AG09309 (cell line): ENCODE measurements at regions not wholly inside any gene's neighbourhood (a gene's known extent, or its start where the extent isn't known, plus 50 kb on each side); places are given as distances from the start of the nearest gene placed in this dataset.

ENCODE experiments used
- DNase-seq: peaks from one replicate; pipeline ENCODE4 v3.0.0-alpha.2; 2010; ENCODE audit warnings: low read depth
- H3K4me3 ChIP-seq: 2 replicates; pipeline ENCODE4 v1.5.1; 2011; ENCODE audit warnings: mild to moderate bottlenecking, low read depth, low read length, moderate library complexity; ENCODE audit not compliant: control insufficient read depth
- TF ChIP-seq, protein P1 (sequence below): IDR thresholded peaks from 2 replicates; pipeline ENCODE4 v1.5.1; 2011; ENCODE audit warnings: mild to moderate bottlenecking, low read depth, low read length, inconsistent platforms; ENCODE audit not compliant: insufficient read depth, control insufficient read depth; ENCODE audit errors: missing control alignments

DNA sequence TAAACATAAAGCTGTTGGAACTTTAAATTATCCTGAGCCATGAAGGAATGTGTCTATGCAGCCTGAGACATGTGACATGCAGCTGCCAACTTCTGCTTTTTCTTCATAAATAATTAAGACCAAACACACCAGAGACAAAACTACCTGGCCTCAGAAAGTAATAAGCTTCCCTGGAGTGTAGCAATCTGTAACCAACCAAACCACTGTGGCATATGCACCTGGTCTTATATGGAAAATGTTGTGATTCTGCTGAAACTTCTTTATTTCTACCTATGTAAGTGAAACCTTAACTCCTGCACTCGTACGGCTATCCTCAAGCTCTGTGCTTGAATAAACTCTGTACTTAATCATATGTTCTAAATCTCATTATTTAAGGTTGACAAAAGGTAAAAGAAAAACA, 515.0 kb downstream of the TMEM182 start:
- TF ChIP-seq, protein P1, sequence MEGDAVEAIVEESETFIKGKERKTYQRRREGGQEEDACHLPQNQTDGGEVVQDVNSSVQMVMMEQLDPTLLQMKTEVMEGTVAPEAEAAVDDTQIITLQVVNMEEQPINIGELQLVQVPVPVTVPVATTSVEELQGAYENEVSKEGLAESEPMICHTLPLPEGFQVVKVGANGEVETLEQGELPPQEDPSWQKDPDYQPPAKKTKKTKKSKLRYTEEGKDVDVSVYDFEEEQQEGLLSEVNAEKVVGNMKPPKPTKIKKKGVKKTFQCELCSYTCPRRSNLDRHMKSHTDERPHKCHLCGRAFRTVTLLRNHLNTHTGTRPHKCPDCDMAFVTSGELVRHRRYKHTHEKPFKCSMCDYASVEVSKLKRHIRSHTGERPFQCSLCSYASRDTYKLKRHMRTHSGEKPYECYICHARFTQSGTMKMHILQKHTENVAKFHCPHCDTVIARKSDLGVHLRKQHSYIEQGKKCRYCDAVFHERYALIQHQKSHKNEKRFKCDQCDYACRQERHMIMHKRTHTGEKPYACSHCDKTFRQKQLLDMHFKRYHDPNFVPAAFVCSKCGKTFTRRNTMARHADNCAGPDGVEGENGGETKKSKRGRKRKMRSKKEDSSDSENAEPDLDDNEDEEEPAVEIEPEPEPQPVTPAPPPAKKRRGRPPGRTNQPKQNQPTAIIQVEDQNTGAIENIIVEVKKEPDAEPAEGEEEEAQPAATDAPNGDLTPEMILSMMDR, result no peak
- no peak for DNase-seq
- H3K4me3 ChIP-seq, result no peak overlapping the region

- TF ChIP-seq, protein P1, result no peak
Measured at GRCh38 chr2:103284750-103285149, 522.9 kb downstream of the TMEM182 start.

DNA sequence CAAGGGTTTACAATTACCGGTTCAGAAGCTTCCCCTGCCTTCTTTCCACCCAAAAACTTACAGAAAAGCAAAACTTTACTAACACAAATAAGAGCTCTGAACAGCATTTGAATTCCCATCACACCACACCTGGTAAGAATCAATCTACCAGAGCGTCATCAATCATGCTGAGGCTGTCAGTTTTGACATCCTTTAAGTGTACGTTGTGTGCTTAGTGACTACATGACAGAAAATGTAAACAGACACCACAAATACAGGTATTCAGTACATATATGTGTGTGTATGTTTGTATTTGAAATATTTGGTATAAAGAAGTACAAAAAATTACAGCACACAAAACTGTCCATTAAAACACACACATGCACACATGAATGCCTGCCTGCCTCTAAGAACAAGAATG, 523.5 kb downstream of the TMEM182 start:
- no peak for DNase-seq
- TF ChIP-seq, protein P1, result no peak
- no peak overlapping the region for H3K4me3 ChIP-seq

More at GRCh38 chr2:103284750-103285149, 522.9 kb downstream of the TMEM182 start:
- no peak for DNase-seq
- H3K4me3 ChIP-seq, result no peak overlapping the region

GRCh38 chr2:103287746-103288145, 525.9 kb downstream of the TMEM182 start:
- TF ChIP-seq, protein P1, result no peak
- no peak for DNase-seq
- H3K4me3 ChIP-seq, result no peak overlapping the region

GRCh38 chr2:103288696-103289095, 526.9 kb downstream of the TMEM182 start:
- DNase-seq, result no peak
- no peak overlapping the region for H3K4me3 ChIP-seq
- TF ChIP-seq, protein P1, result no peak

- no peak overlapping the region for H3K4me3 ChIP-seq
- DNase-seq, result no peak
- TF ChIP-seq, protein P1, result no peak
Measured at GRCh38 chr2:103289105-103289725, 527.4 kb downstream of the TMEM182 start.
